Gastrocnemius medialis (tissue), 4 donors: ENCODE measurements at regions not wholly inside any gene's neighbourhood (a gene's known extent, or its start where the extent isn't known, plus 50 kb on each side); places are given as distances from the start of the nearest gene placed in this dataset.

Experiments
- POLR2A ChIP-seq, 2 donors: fragments of 450-650 bp; IDR thresholded peaks; one replicate each; pipeline ENCODE4 v1.6.1; 2017; ENCODE audit warnings: antibody characterized with exemption in 2 of 2, mild to moderate bottlenecking in 2 of 2, moderate library complexity in 2 of 2
- TF ChIP-seq, protein P1 (sequence below), 5 experiments: fragments of 450-650 bp in 3 of 5; fragments of 200-600 bp in 2 of 5; sonication (generic) in 2 of 5; IDR thresholded peaks in 4 of 5; conservative IDR thresholded peaks in 1 of 5; 1 replicate in 4 of 5; 2 replicates in 1 of 5; pipeline ENCODE4 v1.5.1; 2016 to 2019; ENCODE audit warnings: antibody characterized with exemption in 5 of 5, mild to moderate bottlenecking in 3 of 5, moderate library complexity in 3 of 5

DNA sequence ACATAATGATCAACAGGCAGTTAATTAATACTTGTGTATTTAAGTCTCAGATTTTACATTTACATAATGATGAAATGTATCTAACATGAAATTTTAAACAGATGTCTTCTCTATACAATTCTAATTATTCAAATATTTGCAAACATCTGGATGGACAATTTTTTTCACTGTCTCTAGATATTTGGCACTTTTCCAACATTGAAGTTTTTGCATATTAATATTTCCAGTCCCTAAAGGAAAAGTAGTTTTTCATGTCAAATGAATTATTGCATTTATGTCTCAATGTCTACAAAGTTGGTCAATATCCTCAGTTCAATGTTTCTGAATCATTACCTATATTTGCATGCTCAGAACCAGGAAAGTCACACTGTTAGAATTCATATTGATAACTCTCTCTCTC, 560.9 kb upstream of the PKDCC start:
- TF ChIP-seq, protein P1, sequence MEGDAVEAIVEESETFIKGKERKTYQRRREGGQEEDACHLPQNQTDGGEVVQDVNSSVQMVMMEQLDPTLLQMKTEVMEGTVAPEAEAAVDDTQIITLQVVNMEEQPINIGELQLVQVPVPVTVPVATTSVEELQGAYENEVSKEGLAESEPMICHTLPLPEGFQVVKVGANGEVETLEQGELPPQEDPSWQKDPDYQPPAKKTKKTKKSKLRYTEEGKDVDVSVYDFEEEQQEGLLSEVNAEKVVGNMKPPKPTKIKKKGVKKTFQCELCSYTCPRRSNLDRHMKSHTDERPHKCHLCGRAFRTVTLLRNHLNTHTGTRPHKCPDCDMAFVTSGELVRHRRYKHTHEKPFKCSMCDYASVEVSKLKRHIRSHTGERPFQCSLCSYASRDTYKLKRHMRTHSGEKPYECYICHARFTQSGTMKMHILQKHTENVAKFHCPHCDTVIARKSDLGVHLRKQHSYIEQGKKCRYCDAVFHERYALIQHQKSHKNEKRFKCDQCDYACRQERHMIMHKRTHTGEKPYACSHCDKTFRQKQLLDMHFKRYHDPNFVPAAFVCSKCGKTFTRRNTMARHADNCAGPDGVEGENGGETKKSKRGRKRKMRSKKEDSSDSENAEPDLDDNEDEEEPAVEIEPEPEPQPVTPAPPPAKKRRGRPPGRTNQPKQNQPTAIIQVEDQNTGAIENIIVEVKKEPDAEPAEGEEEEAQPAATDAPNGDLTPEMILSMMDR (IDR thresholded peaks at IDR 0.05 in 4 of 5, conservative IDR thresholded peaks at IDR 0.05 in 1 of 5) = no peak
- TF ChIP-seq POLR2A (IDR thresholded peaks at IDR 0.05) = no peak
